ENCODE measurements at regions not wholly inside any gene's neighbourhood (a gene's known extent, or its start where the extent isn't known, plus 50 kb on each side); places are given as distances from the start of the nearest gene placed in this dataset.

GRCh38 chr1:72705921-72706320 is 423.6 kb upstream of the NEGR1 start:
- no peak for DNase-seq (ENCODE audit: low read depth)
- Histone ChIP-seq H3K36me3 (ENCODE audit: control insufficient read depth, insufficient read depth, low read length) (no peaks in the 10 kb centered on the region), H3K27me3 (ENCODE audit: control insufficient read depth, insufficient read depth, low read length) (no peaks in the 10 kb centered on the region), H3K4me3 (ENCODE audit: low read depth, low read length) (no peak overlapping the region)
- ChIA-PET CTCF (interaction anchor here (0.7 kb wide), 1 partner anchor 70 kb away, joined by 3 read pairs; no protein-coding TSS in a partner anchor), POLR2A (no interaction called here)
- TF ChIP-seq, protein P1, sequence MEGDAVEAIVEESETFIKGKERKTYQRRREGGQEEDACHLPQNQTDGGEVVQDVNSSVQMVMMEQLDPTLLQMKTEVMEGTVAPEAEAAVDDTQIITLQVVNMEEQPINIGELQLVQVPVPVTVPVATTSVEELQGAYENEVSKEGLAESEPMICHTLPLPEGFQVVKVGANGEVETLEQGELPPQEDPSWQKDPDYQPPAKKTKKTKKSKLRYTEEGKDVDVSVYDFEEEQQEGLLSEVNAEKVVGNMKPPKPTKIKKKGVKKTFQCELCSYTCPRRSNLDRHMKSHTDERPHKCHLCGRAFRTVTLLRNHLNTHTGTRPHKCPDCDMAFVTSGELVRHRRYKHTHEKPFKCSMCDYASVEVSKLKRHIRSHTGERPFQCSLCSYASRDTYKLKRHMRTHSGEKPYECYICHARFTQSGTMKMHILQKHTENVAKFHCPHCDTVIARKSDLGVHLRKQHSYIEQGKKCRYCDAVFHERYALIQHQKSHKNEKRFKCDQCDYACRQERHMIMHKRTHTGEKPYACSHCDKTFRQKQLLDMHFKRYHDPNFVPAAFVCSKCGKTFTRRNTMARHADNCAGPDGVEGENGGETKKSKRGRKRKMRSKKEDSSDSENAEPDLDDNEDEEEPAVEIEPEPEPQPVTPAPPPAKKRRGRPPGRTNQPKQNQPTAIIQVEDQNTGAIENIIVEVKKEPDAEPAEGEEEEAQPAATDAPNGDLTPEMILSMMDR (IDR thresholded peaks at IDR 0.05; ENCODE audit: insufficient read depth, low read depth, low read length) = no peak

DNA sequence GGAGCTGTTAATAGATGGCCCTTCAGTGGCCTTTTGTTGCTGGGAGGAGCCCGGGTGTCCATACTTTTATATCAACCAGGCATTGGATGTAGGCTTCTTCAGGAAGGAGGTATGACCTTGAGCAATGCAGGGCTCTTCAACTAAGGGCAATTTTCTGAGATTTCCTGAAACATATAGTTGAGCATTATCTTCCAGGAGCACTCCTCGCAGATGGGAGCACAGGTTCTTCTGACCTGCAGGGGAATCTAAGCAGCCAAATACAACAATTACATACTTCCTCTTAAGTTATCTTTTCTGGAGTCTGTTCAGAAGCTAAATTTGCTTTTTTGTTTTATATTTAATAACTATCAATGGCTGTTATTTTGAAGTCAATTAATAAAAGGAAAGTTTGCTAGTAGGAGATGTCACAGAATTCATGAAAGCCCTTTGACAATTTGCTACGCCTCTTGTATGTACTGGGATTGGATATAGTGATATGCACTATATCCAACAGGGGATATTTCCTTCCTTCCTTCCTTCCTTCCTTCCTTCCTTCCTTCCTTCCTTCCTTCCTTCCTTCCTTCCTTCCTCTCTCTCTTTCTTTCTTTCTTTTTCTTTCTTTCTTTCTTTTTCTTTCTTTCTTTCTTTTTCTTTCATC is 422.6 kb upstream of the NEGR1 start:
- TF ChIP-seq, protein P1 (IDR thresholded peaks at IDR 0.05; ENCODE audit: insufficient read depth, low read depth, low read length) = no peak
- ChIA-PET POLR2A (no interaction called here), CTCF (interaction anchor here (0.7 kb wide), 1 partner anchor 69 kb away, joined by 3 read pairs; no protein-coding TSS in a partner anchor)
- DNase-seq (ENCODE audit: low read depth) = no peak
- H3K36me3 ChIP-seq (ENCODE audit: control insufficient read depth, insufficient read depth, low read length) = no peaks in the 10 kb centered on the region
- H3K4me3 ChIP-seq (ENCODE audit: low read depth, low read length) = no peak overlapping the region
- no peaks in the 10 kb centered on the region for H3K27me3 ChIP-seq (ENCODE audit: control insufficient read depth, insufficient read depth, low read length)

- DNase-seq (ENCODE audit: low read depth) = no peak
- Histone ChIP-seq H3K4me3 (ENCODE audit: low read depth, low read length) (no peak overlapping the region), H3K36me3 (ENCODE audit: control insufficient read depth, insufficient read depth, low read length) (no peaks in the 10 kb centered on the region), H3K27me3 (ENCODE audit: control insufficient read depth, insufficient read depth, low read length) (no peaks in the 10 kb centered on the region)
- TF ChIP-seq, protein P1 (IDR thresholded peaks at IDR 0.05; ENCODE audit: insufficient read depth, low read depth, low read length) = no peak
- POLR2A ChIA-PET = no interaction called here
- CTCF ChIA-PET = no interaction called here
Observed at GRCh38 chr1:72697410-72697809, 415.1 kb upstream of the NEGR1 start.

GRCh38 chr1:72693899-72694298 is 411.6 kb upstream of the NEGR1 start:
- DNase-seq (ENCODE audit: low read depth) = no peak
- Histone ChIP-seq H3K36me3 (ENCODE audit: control insufficient read depth, insufficient read depth, low read length) (no peaks in the 10 kb centered on the region), H3K27me3 (ENCODE audit: control insufficient read depth, insufficient read depth, low read length) (no peaks in the 10 kb centered on the region), H3K4me3 (ENCODE audit: low read depth, low read length) (no peak overlapping the region)
- TF ChIP-seq, protein P1 (IDR thresholded peaks at IDR 0.05; ENCODE audit: insufficient read depth, low read depth, low read length) = no peak
- ChIA-PET POLR2A (no interaction called here), CTCF (interaction anchor here (0.7 kb wide), 1 partner anchor 9 kb away, joined by 4 read pairs; no protein-coding TSS in a partner anchor)

DNA sequence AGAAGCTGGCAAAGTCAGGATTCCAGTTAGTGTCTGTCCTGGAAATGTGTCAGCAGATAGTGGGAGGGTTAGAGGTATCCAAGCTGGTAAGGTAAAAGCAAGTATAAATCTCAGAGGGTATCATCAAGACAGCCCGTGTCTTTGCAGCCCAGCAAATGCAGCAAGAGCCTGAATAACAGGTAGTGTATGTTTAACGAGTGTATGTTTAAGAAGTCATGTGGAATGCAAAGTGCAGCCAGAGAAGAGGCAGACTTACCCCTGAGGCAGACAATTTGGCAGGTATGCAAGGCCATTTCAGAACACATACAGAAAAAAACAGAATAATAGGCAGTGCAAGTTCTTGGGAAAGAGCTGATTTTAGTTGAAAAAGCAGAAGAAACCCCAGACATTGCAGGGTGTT is 411.0 kb upstream of the NEGR1 start:
- ChIA-PET POLR2A (no interaction called here), CTCF (interaction anchor here (0.7 kb wide), 1 partner anchor 9 kb away, joined by 4 read pairs; no protein-coding TSS in a partner anchor)
- TF ChIP-seq, protein P1 (IDR thresholded peaks at IDR 0.05; ENCODE audit: insufficient read depth, low read depth, low read length) = no peak
- Histone ChIP-seq H3K36me3 (ENCODE audit: control insufficient read depth, insufficient read depth, low read length) (no peaks in the 10 kb centered on the region), H3K4me3 (ENCODE audit: low read depth, low read length) (no peak overlapping the region), H3K27me3 (ENCODE audit: control insufficient read depth, insufficient read depth, low read length) (no peaks in the 10 kb centered on the region)
- DNase-seq (ENCODE audit: low read depth) = no peak

All from BJ (cell line).